GM08714 (cell line): ENCODE measurements at regions not wholly inside any gene's neighbourhood (a gene's known extent, or its start where the extent isn't known, plus 50 kb on each side); places are given as distances from the start of the nearest gene placed in this dataset.
"Not testable (repeated sequence)": the region's sequence is repeated elsewhere in the genome, so short reads cannot be mapped to it uniquely, and the experiment has no call there.

Experiments
- H3K4me3 ChIP-seq: fragments of 200-500 bp; sonication (Bioruptor generic); 2 replicates; pipeline ENCODE4 v1.5.1; 2014; ENCODE audit warnings: mild to moderate bottlenecking, low read length, inconsistent platforms
- ZNF274 ChIP-seq: IDR thresholded peaks from 2 replicates; pipeline ENCODE4 v1.6.1; 2012; ENCODE audit warnings: mild to moderate bottlenecking, low read depth, low read length

DNA sequence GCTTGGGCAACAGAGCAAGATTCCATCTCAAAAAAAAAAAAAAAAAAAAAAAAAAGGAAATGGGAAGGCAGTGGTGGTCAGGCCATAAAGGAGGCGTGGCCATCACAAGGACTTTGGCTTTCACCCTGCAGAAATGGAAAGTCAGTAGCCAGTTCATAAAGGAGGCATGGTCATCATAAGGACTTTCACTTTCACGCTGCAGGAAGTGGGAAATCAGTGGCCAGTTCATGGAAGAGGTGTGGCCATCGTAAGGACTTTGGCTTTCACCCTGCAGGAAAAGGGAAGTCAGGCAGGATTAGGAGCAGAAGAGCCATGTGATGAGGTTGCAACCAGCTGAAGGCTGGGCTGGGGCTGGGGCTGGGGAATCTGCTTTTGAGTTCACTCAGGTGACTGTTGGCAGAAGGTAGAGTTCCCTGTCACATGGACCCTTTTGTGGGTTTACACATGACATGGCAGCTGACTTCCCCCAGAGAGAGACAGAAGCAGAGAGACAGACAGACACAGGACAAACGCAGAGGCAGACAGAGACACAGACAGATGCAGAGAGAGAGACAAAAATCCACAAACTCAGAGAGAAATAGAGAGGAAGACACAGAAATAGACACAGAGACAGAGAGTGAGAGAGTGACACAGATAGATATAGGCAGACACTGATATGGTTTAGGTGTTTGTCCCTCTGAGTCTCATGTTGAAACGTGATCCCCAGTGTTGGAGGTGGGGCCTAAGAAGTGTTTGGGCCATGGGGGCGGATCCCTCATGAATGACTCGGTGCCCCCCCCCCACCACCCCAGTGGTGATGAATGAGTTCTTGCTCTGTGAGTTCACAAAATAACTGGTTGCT is 263.9 kb upstream of the KAZN start:
- no peak for TF ChIP-seq ZNF274
- no peak overlapping the region for H3K4me3 ChIP-seq

- TF ChIP-seq ZNF274 = no peak
- H3K4me3 ChIP-seq = no peak overlapping the region
These were observed 260.0 kb upstream of the KAZN start for GRCh38 chr1:14338509-14338908.

GRCh38 chr1:14339288-14339687 is 259.2 kb upstream of the KAZN start:
- no peak overlapping the region for H3K4me3 ChIP-seq
- no peak for TF ChIP-seq ZNF274

DNA sequence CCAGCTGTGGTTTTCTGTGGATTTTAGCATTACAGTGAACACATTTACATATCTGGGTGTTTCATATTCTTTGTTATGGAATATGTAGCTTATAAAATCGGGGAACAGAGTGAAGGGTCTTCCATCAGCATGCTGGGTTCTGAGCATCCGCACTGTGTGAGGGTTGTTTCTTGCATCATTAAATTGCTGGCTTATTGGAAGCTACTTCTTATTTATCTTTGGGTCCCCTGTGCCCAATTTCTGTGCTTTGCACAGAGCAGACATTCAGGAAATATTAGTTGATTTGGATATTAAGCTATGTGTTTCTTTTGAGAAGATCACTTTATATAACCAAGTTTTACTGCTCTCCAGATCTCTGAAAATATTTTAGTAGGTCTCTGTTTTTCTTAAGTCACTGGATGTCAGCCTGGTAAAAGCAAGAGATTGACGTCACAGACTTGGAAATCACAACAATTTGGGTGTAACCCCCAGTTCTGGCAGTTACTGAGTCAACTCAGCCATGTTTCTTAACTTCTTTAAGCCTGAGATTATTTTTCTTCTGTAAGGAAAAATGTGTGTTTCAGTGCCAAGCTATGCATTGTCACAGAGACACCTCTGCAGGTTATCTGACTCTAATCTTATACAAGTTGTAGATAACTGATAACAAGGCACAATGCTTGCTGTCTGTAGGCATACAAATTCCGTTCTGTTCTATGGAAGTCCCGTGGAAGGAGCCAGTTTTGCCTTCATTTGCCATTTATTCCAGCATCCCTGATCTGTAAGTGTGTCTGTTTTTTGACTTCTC is 258.3 kb upstream of the KAZN start:
- TF ChIP-seq ZNF274 = no peak
- H3K4me3 ChIP-seq = no peak overlapping the region

- no peak for TF ChIP-seq ZNF274
- H3K4me3 ChIP-seq = no peak overlapping the region
These were observed 257.3 kb upstream of the KAZN start for GRCh38 chr1:14341147-14341546.

- TF ChIP-seq ZNF274 = no peak
These were observed 252.4 kb upstream of the KAZN start for GRCh38 chr1:14345946-14346550.

GRCh38 chr1:14347186-14347585 is 251.3 kb upstream of the KAZN start:
- TF ChIP-seq ZNF274 = no peak
- no peak overlapping the region for H3K4me3 ChIP-seq

More at GRCh38 chr1:14345946-14346550, 252.4 kb upstream of the KAZN start:
- no peak overlapping the region for H3K4me3 ChIP-seq

DNA sequence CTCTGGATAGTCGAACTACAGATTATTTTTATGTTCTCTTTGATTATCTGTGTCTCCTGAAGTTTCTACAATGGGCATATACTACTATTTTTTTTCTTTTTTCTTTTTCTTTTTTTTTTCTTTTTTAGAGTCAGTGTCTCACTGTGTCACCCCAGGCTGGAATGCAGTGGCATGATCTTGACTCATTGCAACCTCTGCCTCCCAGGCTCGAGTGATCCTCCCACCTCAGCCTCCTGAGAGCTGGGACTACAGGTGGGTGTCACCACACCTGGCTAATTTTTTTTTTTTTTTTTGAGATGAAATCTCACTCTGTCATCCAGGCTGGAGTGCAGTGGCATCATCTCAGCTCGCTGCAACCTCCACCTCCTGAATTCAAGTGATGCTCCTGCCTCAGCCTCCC is 250.7 kb upstream of the KAZN start:
- TF ChIP-seq ZNF274 = no peak
- no peak overlapping the region for H3K4me3 ChIP-seq

DNA sequence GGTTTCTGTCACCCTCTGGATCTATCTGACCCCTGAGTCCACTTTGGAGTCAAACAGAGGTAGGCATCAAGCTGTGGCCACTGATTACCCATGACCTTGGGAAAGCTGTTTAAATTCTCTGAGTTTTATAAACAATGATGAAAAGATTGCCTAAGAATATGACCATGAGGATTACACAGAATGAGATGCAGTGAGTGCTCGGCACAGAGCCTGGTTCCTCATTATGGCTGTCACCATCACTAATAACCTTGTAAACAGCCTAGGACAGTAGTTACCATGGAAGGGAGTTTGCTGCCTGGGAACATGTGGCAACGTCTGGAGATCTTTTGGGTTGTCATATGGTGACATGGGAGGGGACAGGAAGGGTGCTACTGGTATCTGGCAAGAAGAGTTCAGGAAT is 248.3 kb upstream of the KAZN start:
- TF ChIP-seq ZNF274 = no peak
- H3K4me3 ChIP-seq = no peak overlapping the region

DNA sequence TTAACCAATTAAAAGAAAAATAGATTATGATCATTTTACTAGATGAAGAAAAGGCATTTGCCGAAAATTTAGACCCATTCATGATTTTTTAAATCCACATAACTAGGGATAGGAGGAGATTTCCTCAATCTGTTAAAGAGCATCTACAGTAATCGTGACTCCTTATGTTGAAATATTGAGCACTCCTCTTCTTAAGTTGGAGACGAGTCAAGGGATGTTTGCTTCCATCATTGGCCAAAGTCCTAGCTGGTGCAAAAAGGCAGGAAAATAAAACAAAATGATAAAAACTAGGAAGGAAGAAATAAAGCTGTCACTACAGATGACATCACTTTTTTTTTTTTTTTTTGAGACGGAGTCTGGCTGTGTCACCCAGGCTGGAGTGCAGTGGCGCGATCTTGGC is 245.6 kb upstream of the KAZN start:
- H3K4me3 ChIP-seq = no peak overlapping the region
- TF ChIP-seq ZNF274 = no peak

DNA sequence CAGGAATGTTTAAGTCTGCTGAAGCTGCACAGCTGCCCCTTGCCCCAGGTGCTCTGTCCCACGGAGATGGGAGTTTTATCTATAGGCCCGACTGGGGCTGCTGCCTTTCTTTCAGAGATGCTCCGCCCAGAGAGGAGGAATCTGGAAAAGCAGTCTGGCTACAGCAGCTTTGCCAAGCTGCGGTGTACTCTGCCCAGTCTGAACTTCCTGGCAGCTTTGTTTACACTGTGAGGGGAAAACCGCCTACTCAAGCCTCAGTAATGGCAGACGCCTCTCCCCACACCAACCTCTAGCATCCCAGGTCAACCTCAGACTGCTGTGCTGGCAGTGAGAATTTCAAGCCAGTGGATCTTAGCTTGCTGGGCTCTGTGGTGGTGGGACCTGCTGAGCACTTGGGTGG is 237.5 kb upstream of the KAZN start:
- not testable (repeated sequence) for H3K4me3 ChIP-seq

DNA sequence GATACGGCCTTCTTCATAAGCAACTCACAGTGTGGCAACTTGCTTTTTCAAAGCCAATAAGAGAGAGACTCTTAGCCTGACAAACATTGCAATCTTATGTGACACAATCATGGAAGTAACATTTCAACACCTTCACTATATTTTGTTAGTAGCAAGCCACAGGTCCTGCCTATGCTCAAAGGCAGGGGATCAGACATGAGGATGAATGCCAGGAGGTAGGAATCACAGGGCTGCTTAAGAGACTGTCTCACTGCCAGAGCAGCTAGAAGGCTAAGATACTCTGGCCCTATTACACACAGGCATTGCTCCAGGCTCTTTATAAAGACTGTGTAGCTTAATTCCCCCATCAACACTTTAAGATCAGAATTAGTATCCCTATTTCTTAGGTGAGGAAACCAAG is 236.2 kb upstream of the KAZN start:
- TF ChIP-seq ZNF274 = no peak
- no peak overlapping the region for H3K4me3 ChIP-seq

- TF ChIP-seq ZNF274 = no peak
- no peak overlapping the region for H3K4me3 ChIP-seq
These were observed 235.4 kb upstream of the KAZN start for GRCh38 chr1:14363036-14363590.

DNA sequence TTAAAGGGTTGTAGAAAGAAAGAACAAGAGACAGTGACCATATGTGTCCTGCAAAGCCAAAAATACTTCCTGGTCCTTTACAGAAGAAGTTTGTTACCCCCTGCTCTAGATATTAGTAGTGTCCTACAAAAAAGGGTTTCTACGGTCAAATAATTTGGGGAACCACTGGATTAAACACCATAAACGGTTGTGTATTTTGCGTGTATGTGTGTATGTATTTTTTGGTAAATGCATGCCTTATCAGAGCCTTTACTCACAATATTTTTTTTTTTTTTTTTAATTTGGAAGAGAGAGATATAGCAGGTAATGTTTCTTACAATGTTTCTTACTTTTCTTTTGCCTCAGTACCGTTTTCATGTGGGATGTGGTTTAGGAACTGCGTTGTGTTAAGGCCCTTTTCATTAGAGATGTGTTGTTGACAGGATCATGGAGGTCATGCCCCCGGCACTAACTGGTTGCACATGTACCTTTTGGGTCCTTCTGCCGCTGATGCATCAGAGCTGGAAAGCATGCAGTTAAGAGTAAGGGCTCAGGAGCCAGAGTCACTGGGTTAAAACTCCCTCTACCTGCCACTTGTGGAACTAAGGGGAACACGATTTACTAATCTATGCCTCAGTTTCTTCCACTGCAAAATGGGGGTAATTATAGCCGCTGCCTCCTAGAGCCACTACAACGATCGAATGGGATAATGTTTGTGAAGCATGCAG is 234.6 kb upstream of the KAZN start:
- no peak for TF ChIP-seq ZNF274
- H3K4me3 ChIP-seq = no peak overlapping the region
